ENCODE measurements at regions not wholly inside any gene's neighbourhood (a gene's known extent, or its start where the extent isn't known, plus 50 kb on each side); places are given as distances from the start of the nearest gene placed in this dataset.
A peak's percentile ranks its signal among the peaks of the same experiment; 100 is the strongest.
"Not testable (repeated sequence)": the region's sequence is repeated elsewhere in the genome, so short reads cannot be mapped to it uniquely, and the experiment has no call there.

- DNase-seq: no peak
- peaks cover 4 to 20% (median 12%) of the 10 kb centered on the region in 5 donors for H3K9me3 Mint-ChIP-seq
These were observed 1511.9 kb downstream of the REEP3 start for GRCh38 chr10:65032867-65033769.

GRCh38 chr10:65033957-65034356, 1512.8 kb downstream of the REEP3 start:
- H3K36me3 Mint-ChIP-seq: no peaks in the 10 kb centered on the region

More at GRCh38 chr10:65032867-65033769, 1511.9 kb downstream of the REEP3 start:
- no peaks in the 10 kb centered on the region for H3K27me3 ChIP-seq (ENCODE audit: insufficient read depth, low read length, poor library complexity, severe bottlenecking)
- H3K27ac ChIP-seq (ENCODE audit: low read depth, low read length): no peak overlapping the region
- no peak overlapping the region for H3K27ac Mint-ChIP-seq
- ChIA-PET POLR2A (no interaction called here), CTCF (no interaction called here)
- H3K36me3 ChIP-seq (ENCODE audit: insufficient read depth, low read length): no peaks in the 10 kb centered on the region
- H3K36me3 Mint-ChIP-seq: no peaks in the 10 kb centered on the region
- no peaks in the 10 kb centered on the region for H3K9me3 ChIP-seq (ENCODE audit: low read length)
- H3K4me3 Mint-ChIP-seq: no peak overlapping the region
- no peak overlapping the region for H3K4me3 ChIP-seq (ENCODE audit: low read length)
- H3K4me1 ChIP-seq (ENCODE audit: insufficient read depth, low read length): no peaks in the 10 kb centered on the region
- no peaks in the 10 kb centered on the region for H3K27me3 Mint-ChIP-seq
- H3K4me1 Mint-ChIP-seq: no peaks in the 10 kb centered on the region

DNA sequence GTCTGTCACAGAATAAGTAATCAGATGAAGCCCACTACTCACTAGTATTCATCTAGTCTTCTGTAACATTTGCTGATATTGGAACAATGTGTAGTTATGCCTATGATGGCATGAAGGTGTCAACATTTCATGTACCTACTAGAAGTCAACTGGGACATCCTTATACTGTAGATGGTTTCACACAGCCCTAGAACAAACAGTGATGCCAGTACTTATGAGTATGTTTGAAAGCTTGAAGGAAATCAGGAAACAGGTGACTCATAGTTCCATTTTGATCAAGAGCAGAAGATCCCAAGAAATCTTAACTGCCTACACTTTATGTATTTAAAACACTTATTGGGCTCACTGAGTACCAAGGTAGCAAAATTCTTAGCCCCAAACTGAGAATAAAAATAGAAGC, 1519.6 kb downstream of the REEP3 start:
- Histone ChIP-seq H3K27ac (ENCODE audit: low read depth, low read length) (no peak overlapping the region), H3K4me3 (ENCODE audit: low read length) (no peak overlapping the region), H3K36me3 (ENCODE audit: insufficient read depth, low read length) (no peaks in the 10 kb centered on the region), H3K9me3 (ENCODE audit: low read length) (no peaks in the 10 kb centered on the region), H3K4me1 (ENCODE audit: insufficient read depth, low read length) (no peaks in the 10 kb centered on the region), H3K27me3 (ENCODE audit: insufficient read depth, low read length, poor library complexity, severe bottlenecking) (no peaks in the 10 kb centered on the region)
- Mint-ChIP-seq H3K36me3 (no peaks in the 10 kb centered on the region), H3K4me3 (no peak overlapping the region), H3K4me1 (no peaks in the 10 kb centered on the region), H3K27me3 (no peaks in the 10 kb centered on the region), H3K9me3 (peaks cover 1 to 26% (median 9%) of the 10 kb centered on the region in 5 donors), H3K27ac (no peak overlapping the region)
- DNase-seq: no peak
- POLR2A ChIA-PET: no interaction called here
- CTCF ChIA-PET: no interaction called here

More at GRCh38 chr10:65033957-65034356, 1512.8 kb downstream of the REEP3 start:
- no peak overlapping the region for H3K4me3 ChIP-seq (ENCODE audit: low read length)
- Mint-ChIP-seq H3K4me3 (no peak overlapping the region), H3K27me3 (no peaks in the 10 kb centered on the region), H3K27ac (no peak overlapping the region), H3K4me1 (no peaks in the 10 kb centered on the region), H3K9me3 (peaks cover 4 to 27% (median 10%) of the 10 kb centered on the region in 5 donors)
- no peaks in the 10 kb centered on the region for H3K36me3 ChIP-seq (ENCODE audit: insufficient read depth, low read length)
- H3K4me1 ChIP-seq (ENCODE audit: insufficient read depth, low read length): no peaks in the 10 kb centered on the region
- no peaks in the 10 kb centered on the region for H3K27me3 ChIP-seq (ENCODE audit: insufficient read depth, low read length, poor library complexity, severe bottlenecking)
- H3K27ac ChIP-seq (ENCODE audit: low read depth, low read length): no peak overlapping the region
- DNase-seq: no peak
- no peaks in the 10 kb centered on the region for H3K9me3 ChIP-seq (ENCODE audit: low read length)
- ChIA-PET POLR2A (no interaction called here), CTCF (no interaction called here)

- H3K4me1 ChIP-seq (ENCODE audit: insufficient read depth, low read length): no peaks in the 10 kb centered on the region
- CTCF ChIA-PET: no interaction called here
These were observed 1520.1 kb downstream of the REEP3 start for GRCh38 chr10:65041307-65041706.

GRCh38 chr10:65042496-65042895, 1521.3 kb downstream of the REEP3 start:
- H3K27ac ChIP-seq (ENCODE audit: low read depth, low read length): no peak overlapping the region
- no peaks in the 10 kb centered on the region for H3K36me3 ChIP-seq (ENCODE audit: insufficient read depth, low read length)
- H3K27me3 Mint-ChIP-seq: no peaks in the 10 kb centered on the region
- no peaks in the 10 kb centered on the region for H3K9me3 ChIP-seq (ENCODE audit: low read length)
- H3K4me3 ChIP-seq (ENCODE audit: low read length): no peak overlapping the region
- ChIA-PET CTCF (no interaction called here), POLR2A (no interaction called here)
- no peak overlapping the region for H3K4me3 Mint-ChIP-seq
- no peak overlapping the region for H3K27ac Mint-ChIP-seq
- no peaks in the 10 kb centered on the region for H3K27me3 ChIP-seq (ENCODE audit: insufficient read depth, low read length, poor library complexity, severe bottlenecking)
- no peaks in the 10 kb centered on the region for H3K4me1 ChIP-seq (ENCODE audit: insufficient read depth, low read length)
- DNase-seq: no peak
- peaks cover 1 to 32% (median 10%) of the 10 kb centered on the region in 5 donors for H3K9me3 Mint-ChIP-seq
- H3K36me3 Mint-ChIP-seq: no peaks in the 10 kb centered on the region
- no peaks in the 10 kb centered on the region for H3K4me1 Mint-ChIP-seq

More at GRCh38 chr10:65041307-65041706, 1520.1 kb downstream of the REEP3 start:
- Histone ChIP-seq H3K27ac (ENCODE audit: low read depth, low read length) (no peak overlapping the region), H3K9me3 (ENCODE audit: low read length) (no peaks in the 10 kb centered on the region), H3K36me3 (ENCODE audit: insufficient read depth, low read length) (no peaks in the 10 kb centered on the region), H3K27me3 (ENCODE audit: insufficient read depth, low read length, poor library complexity, severe bottlenecking) (no peaks in the 10 kb centered on the region), H3K4me3 (ENCODE audit: low read length) (no peak overlapping the region)
- Mint-ChIP-seq H3K9me3 (peaks cover 1 to 29% (median 9%) of the 10 kb centered on the region in 5 donors), H3K36me3 (no peaks in the 10 kb centered on the region), H3K4me3 (no peak overlapping the region), H3K27me3 (no peaks in the 10 kb centered on the region), H3K27ac (no peak overlapping the region), H3K4me1 (no peaks in the 10 kb centered on the region)
- POLR2A ChIA-PET: no interaction called here
- no peak for DNase-seq

GRCh38 chr10:65046831-65047230, 1525.6 kb downstream of the REEP3 start:
- H3K9me3 ChIP-seq (ENCODE audit: low read length): no peaks in the 10 kb centered on the region
- no peaks in the 10 kb centered on the region for H3K4me1 Mint-ChIP-seq
- H3K36me3 Mint-ChIP-seq: no peaks in the 10 kb centered on the region
- no peaks in the 10 kb centered on the region for H3K4me1 ChIP-seq (ENCODE audit: insufficient read depth, low read length)
- H3K9me3 Mint-ChIP-seq: peaks cover 1 to 20% (median 10%) of the 10 kb centered on the region in 5 donors
- H3K27ac ChIP-seq (ENCODE audit: low read depth, low read length): no peak overlapping the region
- no peak overlapping the region for H3K4me3 Mint-ChIP-seq
- POLR2A ChIA-PET: no interaction called here
- peaks cover 0 to 1% of the 10 kb centered on the region in 2 donors for H3K27me3 Mint-ChIP-seq
- no peak for DNase-seq
- H3K27ac Mint-ChIP-seq: no peak overlapping the region
- H3K27me3 ChIP-seq (ENCODE audit: insufficient read depth, low read length, poor library complexity, severe bottlenecking): no peaks in the 10 kb centered on the region
- no peak overlapping the region for H3K4me3 ChIP-seq (ENCODE audit: low read length)
- no peaks in the 10 kb centered on the region for H3K36me3 ChIP-seq (ENCODE audit: insufficient read depth, low read length)
- CTCF ChIA-PET: no interaction called here

GRCh38 chr10:65052111-65052510, 1530.9 kb downstream of the REEP3 start:
- H3K27me3 ChIP-seq (ENCODE audit: insufficient read depth, low read length, poor library complexity, severe bottlenecking); POLR2A ChIA-PET; H3K27me3 Mint-ChIP-seq; CTCF ChIA-PET; H3K4me1 ChIP-seq (ENCODE audit: insufficient read depth, low read length); H3K36me3 ChIP-seq (ENCODE audit: insufficient read depth, low read length); H3K9me3 ChIP-seq (ENCODE audit: low read length); H3K36me3 Mint-ChIP-seq; H3K27ac Mint-ChIP-seq; DNase-seq; H3K4me1 Mint-ChIP-seq; H3K4me3 Mint-ChIP-seq; H3K4me3 ChIP-seq (ENCODE audit: low read length); H3K27ac ChIP-seq (ENCODE audit: low read depth, low read length): not testable (repeated sequence)
- H3K9me3 Mint-ChIP-seq: peaks cover 10 to 23% (median 17%) of the 10 kb centered on the region in 5 donors

DNA sequence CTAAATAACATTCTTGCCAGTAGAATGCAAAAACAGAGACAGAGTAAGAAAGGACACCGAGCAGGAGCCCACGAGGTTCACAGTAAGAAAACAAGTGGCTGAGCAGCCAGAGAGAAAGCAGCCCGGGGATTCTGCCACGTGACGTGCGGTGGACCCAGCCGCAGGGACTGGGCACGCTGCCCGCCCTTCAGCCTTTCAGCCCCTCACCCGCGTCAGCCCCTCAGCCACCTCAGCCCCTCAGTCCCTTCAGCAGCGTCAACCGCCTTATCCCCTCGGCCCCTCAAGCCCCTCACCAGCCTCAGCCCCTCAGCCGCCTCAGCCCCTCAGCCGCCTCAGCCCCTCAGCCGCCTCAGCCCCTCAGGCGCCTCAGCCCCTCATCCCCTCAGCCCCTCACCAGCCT, 1532.2 kb downstream of the REEP3 start:
- H3K27ac ChIP-seq (ENCODE audit: low read depth, low read length); H3K36me3 Mint-ChIP-seq; H3K4me1 Mint-ChIP-seq; H3K27me3 Mint-ChIP-seq; CTCF ChIA-PET; H3K27me3 ChIP-seq (ENCODE audit: insufficient read depth, low read length, poor library complexity, severe bottlenecking); H3K9me3 ChIP-seq (ENCODE audit: low read length); H3K4me1 ChIP-seq (ENCODE audit: insufficient read depth, low read length); H3K27ac Mint-ChIP-seq; H3K4me3 Mint-ChIP-seq; H3K4me3 ChIP-seq (ENCODE audit: low read length); POLR2A ChIA-PET; H3K36me3 ChIP-seq (ENCODE audit: insufficient read depth, low read length): not testable (repeated sequence)
- peaks cover 12 to 20% (median 17%) of the 10 kb centered on the region in 5 donors for H3K9me3 Mint-ChIP-seq
- DNase-seq: peak in 1 of 5 donors; percentile 35

All from CD8-positive, alpha-beta memory T cell (primary cell).